ENCODE measurements at regions not wholly inside any gene's neighbourhood (a gene's known extent, or its start where the extent isn't known, plus 50 kb on each side); places are given as distances from the start of the nearest gene placed in this dataset.

- TF ChIP-seq JUND (IDR thresholded peaks at IDR 0.05; ENCODE audit: low read depth), result no peak
- in situ Hi-C loops (cut with HindIII; ENCODE audit: low pct_unique_long_range_greater_than_20kb, low sequenced_read_pairs), result no loop called here
- no peak for DNase-seq (ENCODE audit: low read depth in 1 of 2, low spot score in 1 of 2)
These were observed 138.3 kb downstream of the FOXD2 start for GRCh38 chr1:47575855-47576757.

- no peak for TF ChIP-seq JUND (IDR thresholded peaks at IDR 0.05; ENCODE audit: low read depth)
These were observed 138.9 kb downstream of the FOXD2 start for GRCh38 chr1:47576758-47577115.

GRCh38 chr1:47577303-47578025 is 139.6 kb downstream of the FOXD2 start:
- in situ Hi-C loops (cut with HindIII; ENCODE audit: low pct_unique_long_range_greater_than_20kb, low sequenced_read_pairs), result no loop called here
- DNase-seq (ENCODE audit: low read depth in 1 of 2, low spot score in 1 of 2), result no peak
- no peak for TF ChIP-seq JUND (IDR thresholded peaks at IDR 0.05; ENCODE audit: low read depth)

More at GRCh38 chr1:47576758-47577115, 138.9 kb downstream of the FOXD2 start:
- DNase-seq (ENCODE audit: low read depth in 1 of 2, low spot score in 1 of 2), result no peak
- in situ Hi-C loops (cut with HindIII; ENCODE audit: low pct_unique_long_range_greater_than_20kb, low sequenced_read_pairs), result no loop called here

- in situ Hi-C loops (cut with HindIII; ENCODE audit: low pct_unique_long_range_greater_than_20kb, low sequenced_read_pairs), result no loop called here
- TF ChIP-seq JUND (IDR thresholded peaks at IDR 0.05; ENCODE audit: low read depth), result no peak
- DNase-seq (ENCODE audit: low read depth in 1 of 2, low spot score in 1 of 2), result no peak
These were observed 140.3 kb downstream of the FOXD2 start for GRCh38 chr1:47578026-47578720.

- DNase-seq (ENCODE audit: low read depth in 1 of 2, low spot score in 1 of 2), result no peak
- TF ChIP-seq JUND (IDR thresholded peaks at IDR 0.05; ENCODE audit: low read depth), result no peak
- in situ Hi-C loops (cut with HindIII; ENCODE audit: low pct_unique_long_range_greater_than_20kb, low sequenced_read_pairs), result no loop called here
These were observed 141.0 kb downstream of the FOXD2 start for GRCh38 chr1:47578721-47579419.

GRCh38 chr1:47579809-47580208 is 142.0 kb downstream of the FOXD2 start:
- in situ Hi-C loops (cut with HindIII; ENCODE audit: low pct_unique_long_range_greater_than_20kb, low sequenced_read_pairs), result no loop called here
- no peak for DNase-seq (ENCODE audit: low read depth in 1 of 2, low spot score in 1 of 2)
- no peak for TF ChIP-seq JUND (IDR thresholded peaks at IDR 0.05; ENCODE audit: low read depth)

GRCh38 chr1:47580451-47580995 is 142.7 kb downstream of the FOXD2 start:
- in situ Hi-C loops (cut with HindIII; ENCODE audit: low pct_unique_long_range_greater_than_20kb, low sequenced_read_pairs), result no loop called here
- no peak for DNase-seq (ENCODE audit: low read depth in 1 of 2, low spot score in 1 of 2)
- TF ChIP-seq JUND (IDR thresholded peaks at IDR 0.05; ENCODE audit: low read depth), result no peak

GRCh38 chr1:47582891-47583608 is 145.2 kb downstream of the FOXD2 start:
- TF ChIP-seq JUND (IDR thresholded peaks at IDR 0.05; ENCODE audit: low read depth), result no peak

GRCh38 chr1:47584249-47584648 is 146.4 kb downstream of the FOXD2 start:
- in situ Hi-C loops (cut with HindIII; ENCODE audit: low pct_unique_long_range_greater_than_20kb, low sequenced_read_pairs), result no loop called here
- DNase-seq (ENCODE audit: low read depth in 1 of 2, low spot score in 1 of 2), result no peak
- no peak for TF ChIP-seq JUND (IDR thresholded peaks at IDR 0.05; ENCODE audit: low read depth)

More at GRCh38 chr1:47582891-47583608, 145.2 kb downstream of the FOXD2 start:
- no peak for DNase-seq (ENCODE audit: low read depth in 1 of 2, low spot score in 1 of 2)
- in situ Hi-C loops (cut with HindIII; ENCODE audit: low pct_unique_long_range_greater_than_20kb, low sequenced_read_pairs), result no loop called here

GRCh38 chr1:47585141-47585902 is 147.5 kb downstream of the FOXD2 start:
- TF ChIP-seq JUND (IDR thresholded peaks at IDR 0.05; ENCODE audit: low read depth), result no peak
- no peak for DNase-seq (ENCODE audit: low read depth in 1 of 2, low spot score in 1 of 2)
- in situ Hi-C loops (cut with HindIII; ENCODE audit: low pct_unique_long_range_greater_than_20kb, low sequenced_read_pairs), result no loop called here
